ENCODE measurements at regions not wholly inside any gene's neighbourhood (a gene's known extent, or its start where the extent isn't known, plus 50 kb on each side); places are given as distances from the start of the nearest gene placed in this dataset.

DNA sequence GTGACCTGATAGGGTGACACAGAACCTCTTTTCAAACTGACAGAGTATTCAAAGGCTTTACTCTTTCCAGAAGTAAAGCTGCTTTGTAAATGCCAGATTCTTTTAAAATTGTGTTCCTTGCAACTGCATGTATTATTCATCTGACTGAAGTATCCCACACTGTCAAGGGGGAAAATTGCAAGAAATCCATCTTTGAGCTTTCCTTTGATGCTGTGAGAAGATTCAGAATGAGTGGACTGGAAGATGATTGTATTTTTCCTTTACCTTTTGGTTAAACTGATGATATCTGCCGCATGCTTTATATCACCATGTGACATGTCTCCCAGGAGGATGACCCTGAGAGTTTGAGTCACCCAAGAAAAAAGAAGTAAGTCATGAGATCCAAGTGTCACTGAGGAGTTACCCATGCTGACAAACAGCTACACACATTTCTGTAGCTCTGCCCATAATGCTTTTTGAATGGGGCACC is 250.8 kb upstream of the CBLB start:
- POLR2A ChIA-PET: interaction anchor here (0.8 kb wide), 1 partner anchor 212 kb away, joined by 4 read pairs; no protein-coding TSS in a partner anchor
- ATAC-seq: peak; percentile 99
- Mint-ChIP-seq H3K36me3 (ENCODE audit: low read depth) (no peaks in the 10 kb centered on the region), H3K27me3 (no peaks in the 10 kb centered on the region), H3K4me1 (peaks cover 26% of the 10 kb centered on the region), H3K27ac (peak overlapping the region; percentile 83), H3K9me3 (ENCODE audit: low read depth) (peaks cover 7% of the 10 kb centered on the region), H3K4me3 (no peak overlapping the region)
- DNase-seq: peak; percentile 28
- intact Hi-C loops (cut with DNase I, micrococcal nuclease): loop anchor here (1.0 to 10.0 kb wide), 12 partner anchors 57 to 945 kb away; partner anchors contain the start of genes ALCAM (in 1 of the 2) and CBLB (in 1 of the 2)
- CTCF ChIA-PET: interaction anchor here (0.5 to 1.5 kb wide), 5 partner anchors 27 to 491 kb away, joined by 3 to 7 read pairs (median 3); no protein-coding TSS in a partner anchor

DNA sequence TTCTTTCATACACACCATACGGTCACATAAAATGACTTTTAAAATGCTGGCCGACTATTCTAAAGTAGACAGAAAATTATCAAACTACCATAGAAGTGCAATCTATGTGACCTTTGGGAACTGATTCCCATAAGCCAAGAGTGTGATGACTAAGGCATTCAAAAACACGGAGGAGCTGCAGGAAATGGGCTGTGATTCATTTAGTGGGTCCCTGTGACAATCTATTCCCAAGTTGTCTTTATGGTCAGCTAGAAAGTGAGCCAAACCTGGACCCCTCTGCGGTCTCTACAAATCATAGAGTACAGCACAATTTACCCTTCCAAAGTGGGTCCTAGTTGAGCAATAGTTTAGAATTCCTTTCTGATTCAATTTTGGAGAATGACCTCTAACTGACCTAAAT is 251.5 kb upstream of the CBLB start:
- H3K4me3 Mint-ChIP-seq: no peak overlapping the region
- ChIA-PET POLR2A (no interaction called here), CTCF (interaction anchor here (0.5 to 1.5 kb wide), 3 partner anchors 28 to 490 kb away, joined by 3 to 7 read pairs (median 3); no protein-coding TSS in a partner anchor)
- ATAC-seq: no peak
- no peaks in the 10 kb centered on the region for H3K27me3 Mint-ChIP-seq
- peaks cover 26% of the 10 kb centered on the region for H3K4me1 Mint-ChIP-seq
- peak overlapping the region; percentile 67 for H3K27ac Mint-ChIP-seq
- H3K36me3 Mint-ChIP-seq (ENCODE audit: low read depth): no peaks in the 10 kb centered on the region
- H3K9me3 Mint-ChIP-seq (ENCODE audit: low read depth): peaks cover 6% of the 10 kb centered on the region
- no peak for DNase-seq
- intact Hi-C loops (cut with DNase I, micrococcal nuclease): loop anchor here (5.0 to 10.0 kb wide), 2 partner anchors 253 to 944 kb away; partner anchors contain the start of gene CBLB (in 1 of the 2)

- H3K4me1 Mint-ChIP-seq: peaks cover 26% of the 10 kb centered on the region
- no peak overlapping the region for H3K4me3 Mint-ChIP-seq
- ChIA-PET POLR2A (no interaction called here), CTCF (interaction anchor here (0.6 kb wide), 1 partner anchor 294 kb away, joined by 3 read pairs; no protein-coding TSS in a partner anchor)
- no peaks in the 10 kb centered on the region for H3K9me3 Mint-ChIP-seq (ENCODE audit: low read depth)
- no peak for ATAC-seq
- H3K27me3 Mint-ChIP-seq: no peaks in the 10 kb centered on the region
- intact Hi-C loops (cut with DNase I, micrococcal nuclease): loop anchor here (1.0 to 10.0 kb wide), 3 partner anchors 8 to 943 kb away; partner anchors contain the start of gene CBLB (in 1 of the 2)
- no peak for DNase-seq
- H3K36me3 Mint-ChIP-seq (ENCODE audit: low read depth): no peaks in the 10 kb centered on the region
- H3K27ac Mint-ChIP-seq: no peak overlapping the region
Measured at GRCh38 chr3:106121491-106122289, 252.9 kb upstream of the CBLB start.

GRCh38 chr3:106124818-106125217 is 256.0 kb upstream of the CBLB start:
- DNase-seq: no peak
- ATAC-seq: no peak
- H3K9me3 Mint-ChIP-seq (ENCODE audit: low read depth): no peaks in the 10 kb centered on the region
- POLR2A ChIA-PET: no interaction called here
- H3K27ac Mint-ChIP-seq: no peak overlapping the region
- intact Hi-C loops (cut with DNase I, micrococcal nuclease): loop anchor here (5.0 to 10.0 kb wide), 2 partner anchors 258 to 940 kb away; partner anchors contain the start of gene CBLB (in 1 of the 2)
- no peaks in the 10 kb centered on the region for H3K27me3 Mint-ChIP-seq
- H3K36me3 Mint-ChIP-seq (ENCODE audit: low read depth): no peaks in the 10 kb centered on the region
- CTCF ChIA-PET: interaction anchor here (0.6 kb wide), 2 partner anchors 14 to 761 kb away, joined by 3 read pairs; no protein-coding TSS in a partner anchor
- no peak overlapping the region for H3K4me3 Mint-ChIP-seq
- peaks cover 13% of the 10 kb centered on the region for H3K4me1 Mint-ChIP-seq

- H3K27ac Mint-ChIP-seq: no peak overlapping the region
- POLR2A ChIA-PET: no interaction called here
- no peak overlapping the region for H3K4me3 Mint-ChIP-seq
- CTCF ChIA-PET: no interaction called here
- peaks cover 13% of the 10 kb centered on the region for H3K4me1 Mint-ChIP-seq
- no peaks in the 10 kb centered on the region for H3K27me3 Mint-ChIP-seq
- H3K36me3 Mint-ChIP-seq (ENCODE audit: low read depth): no peaks in the 10 kb centered on the region
- no peak for DNase-seq
- no peaks in the 10 kb centered on the region for H3K9me3 Mint-ChIP-seq (ENCODE audit: low read depth)
- intact Hi-C loops (cut with DNase I, micrococcal nuclease): loop anchor here in 1 of 2 experiments (10.0 kb wide), 1 partner anchor 939 kb away; no protein-coding TSS in a partner anchor
- no peak for ATAC-seq
Measured at GRCh38 chr3:106125321-106125720, 256.5 kb upstream of the CBLB start.

GRCh38 chr3:106126067-106126845 is 257.4 kb upstream of the CBLB start:
- H3K27ac Mint-ChIP-seq: no peak overlapping the region
- H3K27me3 Mint-ChIP-seq: no peaks in the 10 kb centered on the region
- no peaks in the 10 kb centered on the region for H3K9me3 Mint-ChIP-seq (ENCODE audit: low read depth)
- ChIA-PET POLR2A (no interaction called here), CTCF (no interaction called here)
- intact Hi-C loops (cut with DNase I, micrococcal nuclease): loop anchor here in 1 of 2 experiments (10.0 kb wide), 1 partner anchor 939 kb away; no protein-coding TSS in a partner anchor
- no peak for DNase-seq
- ATAC-seq: no peak
- H3K4me1 Mint-ChIP-seq: peaks cover 16% of the 10 kb centered on the region
- no peak overlapping the region for H3K4me3 Mint-ChIP-seq
- H3K36me3 Mint-ChIP-seq (ENCODE audit: low read depth): no peaks in the 10 kb centered on the region

- intact Hi-C loops (cut with DNase I, micrococcal nuclease): loop anchor here in 1 of 2 experiments (10.0 kb wide), 1 partner anchor 938 kb away; no protein-coding TSS in a partner anchor
- H3K27ac Mint-ChIP-seq: no peak overlapping the region
- no peak for ATAC-seq
- H3K9me3 Mint-ChIP-seq (ENCODE audit: low read depth): no peaks in the 10 kb centered on the region
- ChIA-PET CTCF (no interaction called here), POLR2A (no interaction called here)
- H3K4me1 Mint-ChIP-seq: peaks cover 15% of the 10 kb centered on the region
- H3K27me3 Mint-ChIP-seq: no peaks in the 10 kb centered on the region
- no peak overlapping the region for H3K4me3 Mint-ChIP-seq
- no peak for DNase-seq
- no peaks in the 10 kb centered on the region for H3K36me3 Mint-ChIP-seq (ENCODE audit: low read depth)
Measured at GRCh38 chr3:106126846-106127235, 258.0 kb upstream of the CBLB start.

- Mint-ChIP-seq H3K27me3 (no peaks in the 10 kb centered on the region), H3K9me3 (ENCODE audit: low read depth) (peaks cover 2% of the 10 kb centered on the region), H3K36me3 (ENCODE audit: low read depth) (no peaks in the 10 kb centered on the region), H3K27ac (peak overlapping the region; percentile 48), H3K4me1 (peaks cover 18% of the 10 kb centered on the region), H3K4me3 (no peak overlapping the region)
- ChIA-PET POLR2A (no interaction called here), CTCF (no interaction called here)
- intact Hi-C loops (cut with DNase I, micrococcal nuclease): loop anchor here in 1 of 2 experiments (1.0 to 10.0 kb wide), 3 partner anchors 9 to 935 kb away; no protein-coding TSS in a partner anchor
- no peak for DNase-seq
- no peak for ATAC-seq
Measured at GRCh38 chr3:106129939-106130338, 261.1 kb upstream of the CBLB start.

- Mint-ChIP-seq H3K27me3 (no peaks in the 10 kb centered on the region), H3K36me3 (ENCODE audit: low read depth) (no peaks in the 10 kb centered on the region), H3K4me3 (no peak overlapping the region), H3K27ac (peak overlapping the region; percentile 48), H3K9me3 (ENCODE audit: low read depth) (peaks cover 2% of the 10 kb centered on the region), H3K4me1 (peaks cover 18% of the 10 kb centered on the region)
- CTCF ChIA-PET: no interaction called here
- POLR2A ChIA-PET: no interaction called here
- DNase-seq (no peak), ATAC-seq (no peak)
- intact Hi-C loops (cut with DNase I, micrococcal nuclease): no loop called here
Measured at GRCh38 chr3:106130384-106131198, 261.8 kb upstream of the CBLB start.

DNA sequence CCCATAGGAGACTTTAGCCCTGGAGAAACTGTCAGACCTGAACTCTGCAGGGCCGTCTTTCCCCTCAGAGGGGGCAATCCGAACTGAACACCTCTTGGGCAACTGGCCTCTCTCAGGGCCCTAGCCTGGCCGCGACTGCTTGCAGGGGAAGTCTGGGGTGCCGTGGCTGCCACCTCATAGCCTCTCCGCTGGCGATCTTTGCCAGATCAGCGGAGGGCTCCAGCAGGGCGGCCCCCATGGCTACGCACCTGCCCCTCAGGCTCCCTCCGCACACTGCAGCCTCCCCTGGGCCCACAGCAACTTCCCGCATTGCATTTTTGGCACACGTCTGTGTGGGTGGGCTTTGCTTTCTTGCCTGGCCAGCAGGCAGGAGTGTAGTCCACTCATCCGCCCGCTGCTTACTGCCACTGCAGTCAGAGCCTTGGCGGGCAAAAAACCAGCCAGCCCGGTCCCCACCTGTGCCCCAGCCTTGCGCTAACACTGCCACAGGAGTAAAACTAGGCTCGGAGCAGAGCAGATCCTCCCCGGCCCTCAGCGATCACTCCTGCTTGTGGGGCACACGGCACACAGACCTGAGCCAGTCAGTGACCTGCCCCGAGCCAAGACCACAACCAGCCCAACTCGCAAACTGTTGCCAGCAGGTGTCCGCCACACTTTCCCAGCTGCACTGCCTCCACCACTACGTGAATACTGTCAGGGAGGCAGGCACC is 266.8 kb upstream of the CBLB start:
- Mint-ChIP-seq H3K4me1 (peaks cover 15% of the 10 kb centered on the region), H3K27ac (no peak overlapping the region), H3K4me3 (no peak overlapping the region), H3K36me3 (ENCODE audit: low read depth) (no peaks in the 10 kb centered on the region), H3K9me3 (ENCODE audit: low read depth) (peaks cover 2% of the 10 kb centered on the region), H3K27me3 (no peaks in the 10 kb centered on the region)
- CTCF ChIA-PET: no interaction called here
- intact Hi-C loops (cut with DNase I, micrococcal nuclease): no loop called here
- DNase-seq: no peak
- no peak for ATAC-seq
- POLR2A ChIA-PET: no interaction called here
